Ecto neural progenitor cell (in vitro differentiated cells): ENCODE measurements at regions not wholly inside any gene's neighbourhood (a gene's known extent, or its start where the extent isn't known, plus 50 kb on each side); places are given as distances from the start of the nearest gene placed in this dataset.
"Not testable (repeated sequence)": the region's sequence is repeated elsewhere in the genome, so short reads cannot be mapped to it uniquely, and the experiment has no call there.

Source experiments
- DNase-seq: peaks from one replicate; pipeline ENCODE4 v3.0.0-alpha.2; 2018; ENCODE audit warnings: low spot score

- DNase-seq: no peak
Measured at GRCh38 chr3:162721736-162722135, 1225.1 kb downstream of the OTOL1 start.

- DNase-seq: no peak
Measured at GRCh38 chr3:162722337-162722736, 1225.7 kb downstream of the OTOL1 start.

- DNase-seq: not testable (repeated sequence)
Measured at GRCh38 chr3:162722796-162723195, 1226.2 kb downstream of the OTOL1 start.

GRCh38 chr3:162729686-162730085, 1233.1 kb downstream of the OTOL1 start:
- DNase-seq: no peak

- DNase-seq: not testable (repeated sequence)
Measured at GRCh38 chr3:162731961-162732360, 1235.4 kb downstream of the OTOL1 start.

GRCh38 chr3:162738784-162739183, 1242.2 kb downstream of the OTOL1 start:
- DNase-seq: no peak

GRCh38 chr3:162740941-162741596, 1244.5 kb downstream of the OTOL1 start:
- DNase-seq: no peak

- DNase-seq: no peak
Measured at GRCh38 chr3:162742159-162742717, 1245.6 kb downstream of the OTOL1 start.

- no peak for DNase-seq
Measured at GRCh38 chr3:162743091-162743490, 1246.5 kb downstream of the OTOL1 start.

GRCh38 chr3:162760789-162761188, 1264.2 kb downstream of the OTOL1 start:
- no peak for DNase-seq

- no peak for DNase-seq
Measured at GRCh38 chr3:162764051-162764807, 1267.6 kb downstream of the OTOL1 start.

- DNase-seq: no peak
Measured at GRCh38 chr3:162764808-162765071, 1268.1 kb downstream of the OTOL1 start.

GRCh38 chr3:162765524-162765923, 1268.9 kb downstream of the OTOL1 start:
- no peak for DNase-seq

GRCh38 chr3:162769564-162769963, 1273.0 kb downstream of the OTOL1 start:
- no peak for DNase-seq

GRCh38 chr3:162770551-162770950, 1273.9 kb downstream of the OTOL1 start:
- no peak for DNase-seq

GRCh38 chr3:162774613-162775100, 1278.0 kb downstream of the OTOL1 start:
- no peak for DNase-seq

GRCh38 chr3:162776148-162776547, 1279.5 kb downstream of the OTOL1 start:
- DNase-seq: no peak

- no peak for DNase-seq
Measured at GRCh38 chr3:162777118-162777517, 1280.5 kb downstream of the OTOL1 start.

- no peak for DNase-seq
Measured at GRCh38 chr3:162780313-162780712, 1283.7 kb downstream of the OTOL1 start.

- DNase-seq: no peak
Measured at GRCh38 chr3:162799910-162800309, 1303.3 kb downstream of the OTOL1 start.

GRCh38 chr3:162802228-162802965, 1305.8 kb downstream of the OTOL1 start:
- DNase-seq: no peak

- no peak for DNase-seq
Measured at GRCh38 chr3:162810776-162811175, 1314.2 kb downstream of the OTOL1 start.
